SK-N-SH treated with all-trans-retinoic acid at 6 μM for 48 hours (cell line): ENCODE measurements at regions not wholly inside any gene's neighbourhood (a gene's known extent, or its start where the extent isn't known, plus 50 kb on each side); places are given as distances from the start of the nearest gene placed in this dataset.

Experiments
- ARNTL ChIP-seq: fragments of 450-650 bp; formaldehyde crosslinking; IDR thresholded peaks from 2 replicates; pipeline ENCODE4 v1.5.0; 2020; ENCODE audit warnings: low read depth, mild to moderate bottlenecking, moderate library complexity, borderline replicate concordance
- CREB5 ChIP-seq: fragments of 250-450 bp; sonication (Bioruptor Pico); IDR thresholded peaks from 2 replicates; pipeline ENCODE4 v1.5.1; 2020; ENCODE audit warnings: low read depth, mild to moderate bottlenecking, moderate library complexity
- CSRNP3 ChIP-seq: fragments of 250-450 bp; sonication (Bioruptor Pico); IDR thresholded peaks from 2 replicates; pipeline ENCODE4 v1.5.1; 2021; ENCODE audit warnings: mild to moderate bottlenecking, moderate library complexity
- OSR1 ChIP-seq: fragments of 250-450 bp; sonication (Bioruptor Pico); IDR thresholded peaks from 2 replicates; pipeline ENCODE4 v1.8.0; 2022; ENCODE audit warnings: moderate library complexity, mild to moderate bottlenecking, inconsistent platforms
- PATZ1 ChIP-seq: fragments of 250-450 bp; sonication (Bioruptor Pico); IDR thresholded peaks from 2 replicates; pipeline ENCODE4 v1.8.0; 2020; ENCODE audit warnings: mild to moderate bottlenecking, moderate library complexity, borderline replicate concordance
- PPARA ChIP-seq: fragments of 250-450 bp; sonication (Bioruptor Pico); IDR thresholded peaks from 2 replicates; pipeline ENCODE4 v1.5.0; 2020; ENCODE audit warnings: mild to moderate bottlenecking, borderline replicate concordance
- ZFP30 ChIP-seq: fragments of 450-650 bp; formaldehyde crosslinking; IDR thresholded peaks from 2 replicates; pipeline ENCODE4 v1.5.0; 2022; ENCODE audit warnings: mild to moderate bottlenecking, moderate library complexity
- ZNF70 ChIP-seq: fragments of 450-650 bp; formaldehyde crosslinking; IDR thresholded peaks from 2 replicates; pipeline ENCODE4 v1.5.0; 2020; ENCODE audit warnings: mild to moderate bottlenecking, moderate library complexity

GRCh38 chr20:56916345-56916622 lies 287.2 kb downstream of the TFAP2C start:
- TF ChIP-seq ZNF70 (CRISPR knock-in tag) (no peak), PPARA (CRISPR knock-in tag) (no peak), PATZ1 (no peak), CREB5 (no peak), OSR1 (CRISPR knock-in tag) (no peak), ZFP30 (CRISPR knock-in tag) (no peak), ARNTL (no peak), CSRNP3 (CRISPR knock-in tag) (no peak)
